GM12891 (cell line): ENCODE measurements at regions not wholly inside any gene's neighbourhood (a gene's known extent, or its start where the extent isn't known, plus 50 kb on each side); places are given as distances from the start of the nearest gene placed in this dataset.
"Not testable (repeated sequence)": the region's sequence is repeated elsewhere in the genome, so short reads cannot be mapped to it uniquely, and the experiment has no call there.

ENCODE experiments used
- POLR2A ChIP-seq: IDR thresholded peaks from 2 replicates; pipeline ENCODE4 v1.6.1; 2011; ENCODE audit warnings: low read depth, low read length, control low read depth
- POLR2AphosphoS5 ChIP-seq: IDR thresholded peaks from 2 replicates; pipeline ENCODE4 v1.6.1; 2011; ENCODE audit warnings: low read depth, low read length, control low read depth
- POU2F2 ChIP-seq: IDR thresholded peaks from 2 replicates; pipeline ENCODE4 v1.6.1; 2011; ENCODE audit warnings: low read depth, mild to moderate bottlenecking, control low read depth, low read length, moderate library complexity
- SPI1 ChIP-seq: IDR thresholded peaks from 2 replicates; pipeline ENCODE4 v1.6.1; 2011; ENCODE audit warnings: low read depth, low read length, control low read depth
- TAF1 ChIP-seq: IDR thresholded peaks from 2 replicates; pipeline ENCODE4 v1.6.1; 2011; ENCODE audit warnings: low read depth, low read length, control low read depth

- not testable (repeated sequence) for TF ChIP-seq TAF1, POLR2A, POLR2AphosphoS5, SPI1, POU2F2
Measured at GRCh38 chr1:83310161-83310560, 688.8 kb downstream of the TTLL7 start.
